ENCODE measurements at regions not wholly inside any gene's neighbourhood (a gene's known extent, or its start where the extent isn't known, plus 50 kb on each side); places are given as distances from the start of the nearest gene placed in this dataset.
"Not testable (repeated sequence)": the region's sequence is repeated elsewhere in the genome, so short reads cannot be mapped to it uniquely, and the experiment has no call there.

- Mint-ChIP-seq H3K4me1 (no peaks in the 10 kb centered on the region), H3K27ac (no peak overlapping the region), H3K4me3 (no peak overlapping the region), H3K9me3 (peaks cover 0 to 8% (median 2%) of the 10 kb centered on the region in 8 donors), H3K27me3 (no peaks in the 10 kb centered on the region), H3K36me3 (no peaks in the 10 kb centered on the region)
- Histone ChIP-seq H3K27me3 (ENCODE audit: insufficient read depth, low read length) (no peaks in the 10 kb centered on the region), H3K4me3 (ENCODE audit: low read length in 2 of 2) (no peak overlapping the region), H3K9me3 (ENCODE audit: control insufficient read depth in 1 of 2, low read length in 2 of 2) (no peaks in the 10 kb centered on the region), H3K27ac (ENCODE audit: low read depth, low read length) (no peak overlapping the region), H3K4me1 (ENCODE audit: insufficient read depth, low read length) (no peaks in the 10 kb centered on the region), H3K36me3 (ENCODE audit: insufficient read depth, low read length) (no peaks in the 10 kb centered on the region)
- ChIA-PET POLR2A (ENCODE audit: partially characterized antibody) (no interaction called here), CTCF (ENCODE audit: partially characterized antibody) (no interaction called here)
- intact Hi-C loops (cut with micrococcal nuclease): no loop called here
- DNase-seq: no peak
Observed at GRCh38 chr4:85126991-85127591, 160.6 kb upstream of the WDFY3 start.

DNA sequence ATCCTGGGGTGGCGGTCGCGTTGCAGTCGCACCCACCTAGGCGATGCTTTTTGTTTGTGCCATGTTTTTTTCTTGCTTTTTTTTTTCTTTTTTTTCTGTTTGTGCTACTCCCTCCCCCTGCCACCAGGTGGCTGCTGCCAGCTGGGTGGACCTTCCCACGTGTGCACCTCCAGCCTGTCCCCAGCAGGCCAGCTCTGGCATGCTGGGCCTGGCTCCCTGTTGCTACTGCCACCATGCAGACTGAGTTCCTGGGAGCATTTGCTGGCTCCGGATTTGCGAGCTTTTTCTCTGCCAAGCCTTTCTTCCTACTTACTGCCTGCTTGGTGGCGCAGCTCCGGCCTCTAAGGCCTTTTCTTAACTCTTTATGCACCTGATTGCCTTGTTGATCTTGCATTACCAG is 161.2 kb upstream of the WDFY3 start:
- intact Hi-C loops (cut with micrococcal nuclease): no loop called here
- peaks cover 0 to 8% (median 2%) of the 10 kb centered on the region in 8 donors for H3K9me3 Mint-ChIP-seq
- DNase-seq: no peak

DNA sequence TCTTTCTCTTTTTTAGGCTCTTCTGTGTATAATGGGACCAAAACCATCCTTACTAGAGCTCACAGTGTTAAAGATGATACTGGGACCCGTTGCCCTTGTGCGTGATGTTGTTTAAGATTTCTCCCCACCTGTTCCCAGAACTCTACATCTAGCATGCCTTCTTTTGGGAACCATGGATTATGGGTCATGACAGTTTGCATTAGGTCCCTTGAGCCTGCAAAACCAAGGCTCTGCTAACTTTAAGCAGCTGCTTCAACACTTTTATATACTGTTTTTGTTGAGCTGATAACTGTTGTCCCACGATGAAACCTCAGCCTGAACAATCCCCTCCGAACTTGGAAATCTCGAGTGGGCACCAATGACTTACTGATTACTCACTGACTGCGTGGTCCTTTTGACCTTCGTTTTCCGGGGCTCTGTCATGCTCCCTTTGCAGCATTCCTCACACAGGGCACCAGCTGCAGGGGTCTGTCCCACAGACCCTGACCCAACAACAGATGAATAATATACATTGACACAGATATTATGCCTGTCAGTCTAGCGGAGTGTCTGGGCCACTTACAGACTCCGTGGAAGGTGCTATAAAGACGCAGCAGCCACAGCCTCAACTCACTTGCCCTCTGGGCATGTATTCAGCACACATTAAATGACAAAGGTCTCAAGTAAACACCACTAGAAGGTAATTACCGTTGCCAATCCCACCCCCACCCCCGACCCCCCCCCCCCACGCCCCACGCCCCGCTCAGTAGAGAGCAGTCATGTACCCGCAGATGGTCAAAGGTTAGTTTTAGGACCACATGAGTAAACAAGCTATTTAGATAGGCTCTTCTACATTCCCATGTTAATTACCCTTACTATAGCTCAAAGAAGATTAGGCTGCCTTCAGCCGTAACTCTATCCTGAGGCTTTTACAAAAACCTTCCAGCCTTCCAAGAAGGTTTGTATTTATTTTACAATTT is 162.0 kb upstream of the WDFY3 start:
- H3K27me3 ChIP-seq (ENCODE audit: insufficient read depth, low read length): no peaks in the 10 kb centered on the region
- no peaks in the 10 kb centered on the region for H3K4me1 ChIP-seq (ENCODE audit: insufficient read depth, low read length)
- H3K36me3 ChIP-seq (ENCODE audit: insufficient read depth, low read length): no peaks in the 10 kb centered on the region
- no peaks in the 10 kb centered on the region for H3K9me3 ChIP-seq (ENCODE audit: control insufficient read depth in 1 of 2, low read length in 2 of 2)
- intact Hi-C loops (cut with micrococcal nuclease): no loop called here
- ChIA-PET POLR2A (ENCODE audit: partially characterized antibody) (no interaction called here), CTCF (ENCODE audit: partially characterized antibody) (interaction anchor here (1.2 kb wide), 1 partner anchor 17 kb away, joined by 3 read pairs; no protein-coding TSS in a partner anchor)
- DNase-seq: no peak
- no peak overlapping the region for H3K4me3 Mint-ChIP-seq
- H3K36me3 Mint-ChIP-seq: no peaks in the 10 kb centered on the region
- H3K4me1 Mint-ChIP-seq: no peaks in the 10 kb centered on the region
- no peaks in the 10 kb centered on the region for H3K27me3 Mint-ChIP-seq
- H3K4me3 ChIP-seq (ENCODE audit: low read length in 2 of 2): no peak overlapping the region
- H3K27ac Mint-ChIP-seq: no peak overlapping the region
- H3K27ac ChIP-seq (ENCODE audit: low read depth, low read length): no peak overlapping the region
- H3K9me3 Mint-ChIP-seq: peaks cover 0 to 13% (median 2%) of the 10 kb centered on the region in 8 donors

More for the DNA sequence above, 161.2 kb upstream of the WDFY3 start:
- Mint-ChIP-seq H3K27ac (no peak overlapping the region), H3K36me3 (no peaks in the 10 kb centered on the region), H3K4me3 (no peak overlapping the region), H3K4me1 (no peaks in the 10 kb centered on the region), H3K27me3 (no peaks in the 10 kb centered on the region)
- no peaks in the 10 kb centered on the region for H3K4me1 ChIP-seq (ENCODE audit: insufficient read depth, low read length)
- no peaks in the 10 kb centered on the region for H3K27me3 ChIP-seq (ENCODE audit: insufficient read depth, low read length)
- ChIA-PET CTCF (ENCODE audit: partially characterized antibody) (interaction anchor here (1.2 kb wide), 1 partner anchor 18 kb away, joined by 3 read pairs; no protein-coding TSS in a partner anchor), POLR2A (ENCODE audit: partially characterized antibody) (no interaction called here)
- no peaks in the 10 kb centered on the region for H3K36me3 ChIP-seq (ENCODE audit: insufficient read depth, low read length)
- H3K4me3 ChIP-seq (ENCODE audit: low read length in 2 of 2): no peak overlapping the region
- no peaks in the 10 kb centered on the region for H3K9me3 ChIP-seq (ENCODE audit: control insufficient read depth in 1 of 2, low read length in 2 of 2)
- no peak overlapping the region for H3K27ac ChIP-seq (ENCODE audit: low read depth, low read length)

- CTCF ChIA-PET (ENCODE audit: partially characterized antibody); POLR2A ChIA-PET (ENCODE audit: partially characterized antibody); H3K4me3 Mint-ChIP-seq: not testable (repeated sequence)
Observed at GRCh38 chr4:85129354-85130125, 163.1 kb upstream of the WDFY3 start.

GRCh38 chr4:85132117-85132516 is 165.6 kb upstream of the WDFY3 start:
- no peaks in the 10 kb centered on the region for H3K27me3 ChIP-seq (ENCODE audit: insufficient read depth, low read length)
- intact Hi-C loops (cut with micrococcal nuclease): no loop called here
- Mint-ChIP-seq H3K27ac (no peak overlapping the region), H3K4me3 (no peak overlapping the region), H3K27me3 (no peaks in the 10 kb centered on the region), H3K9me3 (peaks cover 0 to 10% (median 3%) of the 10 kb centered on the region in 8 donors), H3K4me1 (no peaks in the 10 kb centered on the region), H3K36me3 (no peaks in the 10 kb centered on the region)
- ChIA-PET POLR2A (ENCODE audit: partially characterized antibody) (no interaction called here), CTCF (ENCODE audit: partially characterized antibody) (no interaction called here)
- H3K9me3 ChIP-seq (ENCODE audit: control insufficient read depth in 1 of 2, low read length in 2 of 2): no peaks in the 10 kb centered on the region
- no peak for DNase-seq
- no peak overlapping the region for H3K27ac ChIP-seq (ENCODE audit: low read depth, low read length)
- H3K4me1 ChIP-seq (ENCODE audit: insufficient read depth, low read length): no peaks in the 10 kb centered on the region
- no peak overlapping the region for H3K4me3 ChIP-seq (ENCODE audit: low read length in 2 of 2)
- no peaks in the 10 kb centered on the region for H3K36me3 ChIP-seq (ENCODE audit: insufficient read depth, low read length)

More at GRCh38 chr4:85129354-85130125, 163.1 kb upstream of the WDFY3 start:
- H3K27ac Mint-ChIP-seq; DNase-seq; H3K4me3 ChIP-seq (ENCODE audit: low read length in 2 of 2); H3K36me3 ChIP-seq (ENCODE audit: insufficient read depth, low read length); H3K27ac ChIP-seq (ENCODE audit: low read depth, low read length); H3K36me3 Mint-ChIP-seq; H3K4me1 ChIP-seq (ENCODE audit: insufficient read depth, low read length); intact Hi-C loops (cut with micrococcal nuclease); H3K9me3 ChIP-seq (ENCODE audit: control insufficient read depth in 1 of 2, low read length in 2 of 2); H3K27me3 Mint-ChIP-seq; H3K4me1 Mint-ChIP-seq; H3K27me3 ChIP-seq (ENCODE audit: insufficient read depth, low read length): not testable (repeated sequence)
- H3K9me3 Mint-ChIP-seq: peaks cover 0 to 13% (median 2%) of the 10 kb centered on the region in 8 donors

DNA sequence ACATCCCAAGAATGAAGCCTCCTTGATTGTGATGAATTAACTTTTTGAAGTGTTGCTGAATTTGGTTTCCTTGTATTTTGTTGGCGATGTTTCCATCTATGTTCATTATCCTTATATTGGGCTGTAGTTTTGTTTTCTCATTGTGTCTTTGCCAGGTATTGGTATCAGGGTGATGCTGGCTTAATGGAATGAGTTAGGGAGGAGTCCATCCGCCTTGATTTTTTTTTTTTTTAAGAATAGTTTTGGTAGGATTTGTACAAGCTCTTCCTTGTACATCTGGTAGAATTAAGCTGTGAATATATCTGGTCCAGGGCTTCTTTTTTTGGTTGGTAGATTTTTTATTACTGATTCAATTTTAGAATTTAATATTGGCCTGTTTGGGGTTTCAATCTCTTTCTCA is 166.1 kb upstream of the WDFY3 start:
- intact Hi-C loops (cut with micrococcal nuclease): no loop called here
- Mint-ChIP-seq H3K27me3 (no peaks in the 10 kb centered on the region), H3K4me1 (no peaks in the 10 kb centered on the region), H3K36me3 (no peaks in the 10 kb centered on the region), H3K9me3 (peaks cover 0 to 8% (median 3%) of the 10 kb centered on the region in 8 donors), H3K27ac (no peak overlapping the region), H3K4me3 (no peak overlapping the region)
- no peaks in the 10 kb centered on the region for H3K4me1 ChIP-seq (ENCODE audit: insufficient read depth, low read length)
- H3K4me3 ChIP-seq (ENCODE audit: low read length in 2 of 2): no peak overlapping the region
- H3K36me3 ChIP-seq (ENCODE audit: insufficient read depth, low read length): no peaks in the 10 kb centered on the region
- H3K27me3 ChIP-seq (ENCODE audit: insufficient read depth, low read length): no peaks in the 10 kb centered on the region
- no peak overlapping the region for H3K27ac ChIP-seq (ENCODE audit: low read depth, low read length)
- no peak for DNase-seq
- ChIA-PET CTCF (ENCODE audit: partially characterized antibody) (no interaction called here), POLR2A (ENCODE audit: partially characterized antibody) (no interaction called here)
- H3K9me3 ChIP-seq (ENCODE audit: control insufficient read depth in 1 of 2, low read length in 2 of 2): no peaks in the 10 kb centered on the region

- H3K36me3 ChIP-seq (ENCODE audit: insufficient read depth, low read length); H3K27ac Mint-ChIP-seq; H3K9me3 ChIP-seq (ENCODE audit: control insufficient read depth in 1 of 2, low read length in 2 of 2); H3K36me3 Mint-ChIP-seq; H3K4me3 Mint-ChIP-seq; POLR2A ChIA-PET (ENCODE audit: partially characterized antibody); H3K27ac ChIP-seq (ENCODE audit: low read depth, low read length); DNase-seq; intact Hi-C loops (cut with micrococcal nuclease); H3K27me3 Mint-ChIP-seq; H3K27me3 ChIP-seq (ENCODE audit: insufficient read depth, low read length); H3K4me1 Mint-ChIP-seq; CTCF ChIA-PET (ENCODE audit: partially characterized antibody); H3K4me3 ChIP-seq (ENCODE audit: low read length in 2 of 2); H3K9me3 Mint-ChIP-seq; H3K4me1 ChIP-seq (ENCODE audit: insufficient read depth, low read length): not testable (repeated sequence)
Observed at GRCh38 chr4:85139749-85140148, 173.3 kb upstream of the WDFY3 start.
